IMR-90 (cell line): ENCODE measurements at regions not wholly inside any gene's neighbourhood (a gene's known extent, or its start where the extent isn't known, plus 50 kb on each side); places are given as distances from the start of the nearest gene placed in this dataset.

Source experiments
- ATAC-seq: fragments of 200-7000 bp; cut with Tn5 transposase; 2 replicates; pipeline ENCODE4 v1.9.1; 2020; ENCODE audit warnings: low read depth, mild to moderate bottlenecking, moderate library complexity
- BruUV-seq: library from RNA; stranded (reverse); fragments of 400-500 nt; replicated peaks from 2 replicates; lab custom pipeline; 2021; lab: Mats Ljungman, UMichigan
- CTCF ChIA-PET: fragments of 300-600 bp; formaldehyde crosslinking; extraction: SDS; loops from one replicate; lab custom pipeline; 2021; ENCODE audit warnings: antibody characterized with exemption; lab: Yijun Ruan, JAX
- POLR2A ChIA-PET: fragments of 300-600 bp; sonication (Branson Sonifier 250); formaldehyde crosslinking; loops from one replicate; lab custom pipeline; 2022; ENCODE audit warnings: antibody characterized with exemption; ENCODE audit not compliant: unreplicated experiment; lab: Charles Lee
- DNase-seq: peaks from one replicate; pipeline ENCODE4 v3.0.0; 2013
- H2AFZ ChIP-seq: replicated peaks from 2 replicates; pipeline ENCODE3; 2013; ENCODE audit warnings: low read length, mild to moderate bottlenecking; ENCODE audit not compliant: poor library complexity
- H2AK5ac ChIP-seq: 2 replicates; pipeline ENCODE4 v1.6.1; 2013; ENCODE audit warnings: low read depth, low read length, inconsistent platforms
- H2AK9ac ChIP-seq: replicated peaks from 2 replicates; pipeline ENCODE3; 2013; ENCODE audit warnings: mild to moderate bottlenecking, low read depth, low read length, moderate library complexity; ENCODE audit not compliant: poor library complexity
- H2BK120ac ChIP-seq: 2 replicates; pipeline ENCODE4 v1.6.1; 2013; ENCODE audit warnings: low read depth, low read length, inconsistent platforms
- H2BK15ac ChIP-seq: 3 replicates; pipeline ENCODE4 v1.6.1; 2013; ENCODE audit warnings: low read depth, low read length, inconsistent platforms
- H2BK20ac ChIP-seq: 2 replicates; pipeline ENCODE4 v1.6.1; 2013; ENCODE audit warnings: low read depth, mild to moderate bottlenecking, inconsistent platforms, low read length, moderate library complexity
- H2BK5ac ChIP-seq: 2 replicates; pipeline ENCODE4 v1.6.1; 2013; ENCODE audit warnings: mild to moderate bottlenecking, low read depth, low read length, inconsistent platforms; ENCODE audit not compliant: poor library complexity, severe bottlenecking
- H3K14ac ChIP-seq: replicated peaks from 2 replicates; pipeline ENCODE4 v1.6.1; 2013; ENCODE audit warnings: low read depth, low read length, inconsistent platforms
- H3K18ac ChIP-seq: 2 replicates; pipeline ENCODE4 v1.6.1; 2013; ENCODE audit warnings: low read depth, low read length, control low read depth
- H3K23ac ChIP-seq: 2 replicates; pipeline ENCODE4 v1.6.1; 2013; ENCODE audit warnings: low read depth, low read length, inconsistent platforms
- H3K27ac ChIP-seq: 2 replicates; pipeline ENCODE4 v1.5.1; 2013; ENCODE audit warnings: mild to moderate bottlenecking, control low read depth, low read length; ENCODE audit not compliant: insufficient read depth
- H3K27me3 ChIP-seq: 2 replicates; pipeline ENCODE4 v1.6.1; 2013; ENCODE audit warnings: low read length; ENCODE audit not compliant: control insufficient read depth, insufficient read depth
- H3K36me3 ChIP-seq: 2 replicates; pipeline ENCODE4 v1.6.1; 2013; ENCODE audit warnings: low read length, mixed read lengths; ENCODE audit not compliant: control insufficient read depth, insufficient read depth
- H3K4ac ChIP-seq: 2 replicates; pipeline ENCODE4 v1.6.1; 2013; ENCODE audit warnings: low read depth, low read length, inconsistent platforms
- H3K4me1 ChIP-seq: 2 replicates; pipeline ENCODE4 v1.6.1; 2013; ENCODE audit warnings: low read length, mixed read lengths; ENCODE audit not compliant: control insufficient read depth, insufficient read depth
- H3K4me2 ChIP-seq: 2 replicates; pipeline ENCODE4 v1.6.1; 2013; ENCODE audit warnings: low read depth, mild to moderate bottlenecking, control low read depth, low read length, moderate library complexity
- H3K4me3 ChIP-seq: 2 replicates; pipeline ENCODE4 v1.5.1; 2013; ENCODE audit warnings: low read depth, mild to moderate bottlenecking, control low read depth, low read length, moderate library complexity; ENCODE audit not compliant: insufficient read depth
- H3K56ac ChIP-seq: 2 replicates; pipeline ENCODE4 v1.6.1; 2013; ENCODE audit warnings: low read length, inconsistent platforms; ENCODE audit not compliant: insufficient read depth; ENCODE audit errors: extremely low read depth
- H3K79me1 ChIP-seq, 2 experiments: 2 replicates each; pipeline ENCODE4 v1.6.1; 2013; ENCODE audit warnings: low read length in 2 of 2, inconsistent platforms in 1 of 2, low read depth in 1 of 2
- H3K9ac ChIP-seq: 2 replicates; pipeline ENCODE4 v1.6.1; 2013; ENCODE audit warnings: low read depth, low read length, control low read depth
- H3K9me1 ChIP-seq: 2 replicates; pipeline ENCODE4 v1.6.1; 2013; ENCODE audit warnings: low read length, inconsistent platforms; ENCODE audit not compliant: insufficient read depth
- H3K9me3 ChIP-seq: 2 replicates; pipeline ENCODE4 v1.6.1; 2013; ENCODE audit warnings: low read length; ENCODE audit not compliant: control insufficient read depth, insufficient read depth
- H4K20me1 ChIP-seq: 2 replicates; pipeline ENCODE4 v1.6.1; 2013; ENCODE audit warnings: low read length, inconsistent platforms; ENCODE audit not compliant: insufficient read depth
- H4K5ac ChIP-seq: 2 replicates; pipeline ENCODE4 v1.6.1; 2013; ENCODE audit warnings: mild to moderate bottlenecking, low read depth, low read length, control low read depth
- H4K8ac ChIP-seq, 2 experiments: 2 replicates each; pipeline ENCODE4 v1.6.1; 2013; ENCODE audit warnings: low read depth in 2 of 2, low read length in 2 of 2, control low read depth in 1 of 2, inconsistent platforms in 1 of 2
- H4K91ac ChIP-seq: 2 replicates; pipeline ENCODE4 v1.6.1; 2013; ENCODE audit warnings: low read depth, low read length, inconsistent platforms; ENCODE audit not compliant: insufficient read depth
- BHLHE40 ChIP-seq: fragments of 150-350 bp; IDR thresholded peaks from 2 replicates; pipeline ENCODE4 v1.6.1; 2016; ENCODE audit warnings: mild to moderate bottlenecking, low read depth, low read length
- CEBPB ChIP-seq: IDR thresholded peaks from 2 replicates; pipeline ENCODE4 v1.6.1; 2012; ENCODE audit warnings: low read depth, low read length, improper control_type of control experiment
- CHD1 ChIP-seq: IDR thresholded peaks from 2 replicates; pipeline ENCODE4 v1.6.1; 2012; ENCODE audit warnings: low read depth, low read length, improper control_type of control experiment
- CTCF ChIP-seq: conservative IDR thresholded peaks from 2 replicates; pipeline ENCODE4 v1.5.1; 2012; ENCODE audit warnings: mild to moderate bottlenecking, low read depth, low read length, improper control_type of control experiment
- ELK1 ChIP-seq: fragments of 150-350 bp; IDR thresholded peaks from 2 replicates; pipeline ENCODE4 v1.6.1; 2016; ENCODE audit warnings: low read depth, mild to moderate bottlenecking, low read length, moderate library complexity, borderline replicate concordance
- FOS ChIP-seq: fragments of 150-350 bp; IDR thresholded peaks from 2 replicates; pipeline ENCODE4 v1.6.1; 2016; ENCODE audit warnings: low read depth, low read length
- MAFK ChIP-seq: IDR thresholded peaks from 2 replicates; pipeline ENCODE4 v1.6.1; 2012; ENCODE audit warnings: low read depth, low read length, improper control_type of control experiment
- MAZ ChIP-seq: IDR thresholded peaks from 2 replicates; pipeline ENCODE4 v1.6.1; 2012; ENCODE audit warnings: low read depth, mild to moderate bottlenecking, low read length, improper control_type of control experiment, moderate library complexity, borderline replicate concordance
- MXI1 ChIP-seq: IDR thresholded peaks from 2 replicates; pipeline ENCODE4 v1.6.1; 2012; ENCODE audit warnings: low read depth, mild to moderate bottlenecking, low read length, moderate library complexity, borderline replicate concordance
- NFE2L2 ChIP-seq: fragments of 150-350 bp; IDR thresholded peaks from 2 replicates; pipeline ENCODE4 v1.6.1; 2016; ENCODE audit warnings: low read depth, mild to moderate bottlenecking, low read length
- POLR2A ChIP-seq: IDR thresholded peaks from 2 replicates; pipeline ENCODE4 v1.6.1; 2012; ENCODE audit warnings: mild to moderate bottlenecking, low read depth, low read length
- RAD21 ChIP-seq: IDR thresholded peaks from 2 replicates; pipeline ENCODE4 v1.6.1; 2012; ENCODE audit warnings: low read length, improper control_type of control experiment
- RCOR1 ChIP-seq: IDR thresholded peaks from 2 replicates; pipeline ENCODE4 v1.6.1; 2012; ENCODE audit warnings: mild to moderate bottlenecking, low read length, improper control_type of control experiment; ENCODE audit not compliant: insufficient replicate concordance
- RFX5 ChIP-seq: IDR thresholded peaks from 2 replicates; pipeline ENCODE4 v1.8.0; 2012; ENCODE audit warnings: low read depth, mild to moderate bottlenecking, low read length, moderate library complexity
- SMC3 ChIP-seq: fragments of 150-350 bp; IDR thresholded peaks from 2 replicates; pipeline ENCODE4 v1.6.1; 2016; ENCODE audit warnings: low read depth, mild to moderate bottlenecking, antibody characterized with exemption, low read length, moderate library complexity
- USF2 ChIP-seq: fragments of 150-350 bp; IDR thresholded peaks from 2 replicates; pipeline ENCODE4 v1.6.1; 2017; ENCODE audit warnings: mild to moderate bottlenecking, antibody characterized with exemption, low read length, low read depth
- WGBS, 2 experiments: methylation state at CpG; one replicate each; pipeline versions ENCODE4 v1.1.5 to v1.1.7; 2013; ENCODE audit warnings: missing lambda C conversion rate in 2 of 2; ENCODE audit not compliant: insufficient read length in 1 of 2; ENCODE audit errors: extremely low coverage in 2 of 2; 5-methylcytosine and 5-hydroxymethylcytosine counted together
- dilution Hi-C: fragments of 300-500 bp; cut with HindIII; formaldehyde crosslinking; loops from one replicate; pipeline ENCODE4 v1.14.3; 2018; ENCODE audit warnings: low sequenced_read_pairs; ENCODE audit not compliant: unreplicated experiment
- in situ Hi-C: fragments of 300-500 bp; cut with MboI; formaldehyde crosslinking; loops from 3 replicates; pipeline ENCODE4 v1.14.3; 2019; ENCODE audit warnings: low sequenced_read_pairs, inconsistent platforms, mixed read lengths
- intact Hi-C: fragments of 100-400 bp; cut with micrococcal nuclease; formaldehyde crosslinking; loops from 2 replicates; pipeline ENCODE4 v1.10.0; 2022

GRCh38 chr11:130732476-130732875 lies 183.8 kb downstream of the SNX19 start:
- intact Hi-C loops (no loop called here), in situ Hi-C loops (no loop called here), dilution Hi-C loops (no loop called here)
- Histone ChIP-seq H2BK20ac (peak overlapping the region; percentile 27; the same call in 1 of the 2 replicates), H2AK5ac (peak overlapping the region; percentile 7; the same call in 1 of the 2 replicates), H3K18ac (0 out of 2 replicates have a peak overlapping the region, but pooled peaks have one; percentile 47), H2AFZ (no peak overlapping the region), H3K4me1 (peaks cover 17% of the 10 kb centered on the region), H2BK5ac (no peak overlapping the region), H3K56ac (no peak overlapping the region), H3K36me3 (no peaks in the 10 kb centered on the region), H3K27me3 (no peaks in the 10 kb centered on the region), H3K9ac (no peak overlapping the region), H4K5ac (no peak overlapping the region), H3K9me3 (peaks cover 9% of the 10 kb centered on the region), H4K8ac (0 out of 4 replicates have a peak overlapping the region, but pooled peaks of 1 of the 2 experiments have one; percentile 13), H3K23ac (no peak overlapping the region), H4K20me1 (no peaks in the 10 kb centered on the region), H3K14ac (no peak overlapping the region), H3K9me1 (peaks cover 6% of the 10 kb centered on the region), H3K4ac (no peak overlapping the region), H3K4me2 (no peak overlapping the region), H3K4me3 (no peak overlapping the region), H4K91ac (no peak overlapping the region), H3K27ac (no peak overlapping the region), H2BK120ac (no peak overlapping the region; the same call in 1 of the 2 replicates), H2BK15ac (peak overlapping the region; percentile 19; the same call in 1 of the 3 replicates), H2AK9ac (peak overlapping the region; percentile 71), H3K79me1 (no peaks in the 10 kb centered on the region)
- TF ChIP-seq SMC3 (no peak), MXI1 (no peak), USF2 (no peak), FOS (no peak), BHLHE40 (no peak), POLR2A (no peak), NFE2L2 (no peak), CHD1 (no peak), CTCF (no peak), ELK1 (no peak), RAD21 (no peak), MAFK (no peak), RFX5 (no peak), CEBPB (no peak), MAZ (no peak), RCOR1 (no peak)
- POLR2A ChIA-PET, result no interaction called here
- CTCF ChIA-PET, result no interaction called here
- no TSS peak for BruUV-seq
- 75% methylated on average over 1 of the region's 3 CpGs; no CpG with 5 or more reads in 1 of the 2 experiments for WGBS, 2 experiments
- DNase-seq (peak; percentile 37), ATAC-seq (no peak)
